PC-3 (cell line): ENCODE measurements at regions not wholly inside any gene's neighbourhood (a gene's known extent, or its start where the extent isn't known, plus 50 kb on each side); places are given as distances from the start of the nearest gene placed in this dataset.

Experiments used
- ATAC-seq: fragments of 200-7000 bp; cut with Tn5 transposase; 2 replicates; pipeline ENCODE4 v1.9.1; 2020; ENCODE audit warnings: mild to moderate bottlenecking, moderate library complexity
- BruUV-seq: library from RNA; stranded (reverse); fragments of 400-500 nt; replicated peaks from 2 replicates; lab custom pipeline; 2021; lab: Mats Ljungman, UMichigan
- CTCF ChIA-PET: fragments of 300-600 bp; sonication (Branson Sonifier 250); formaldehyde crosslinking; loops from one replicate; lab custom pipeline; 2022; ENCODE audit warnings: antibody characterized with exemption; lab: Charles Lee
- POLR2A ChIA-PET: fragments of 300-600 bp; sonication (Branson Sonifier 250); formaldehyde crosslinking; loops from one replicate; lab custom pipeline; 2022; ENCODE audit warnings: antibody characterized with exemption; ENCODE audit not compliant: unreplicated experiment; lab: Charles Lee
- DNase-seq: peaks from one replicate; pipeline ENCODE4 v3.0.0-alpha.2; 2015
- H2AFZ ChIP-seq: fragments of 300-600 bp; sonication (generic); 2 replicates; pipeline ENCODE4 v1.6.0; 2016; ENCODE audit warnings: antibody characterized with exemption, low read length
- H3F3A ChIP-seq: fragments of 300-600 bp; sonication (generic); one replicate; pipeline ENCODE4 v1.6.0; 2017; ENCODE audit warnings: antibody characterized with exemption, low read length, control low read depth, mild to moderate bottlenecking; ENCODE audit not compliant: unreplicated experiment
- H3K27ac ChIP-seq: fragments of 300-600 bp; sonication (generic); 2 replicates; pipeline ENCODE4 v1.5.1; 2016; ENCODE audit warnings: mild to moderate bottlenecking, low read length
- H3K27me3 ChIP-seq: fragments of 300-600 bp; sonication (generic); 2 replicates; pipeline ENCODE4 v1.6.1; 2016; ENCODE audit warnings: low read length, mixed read lengths
- H3K36me3 ChIP-seq: fragments of 300-600 bp; sonication (generic); 2 replicates; pipeline ENCODE4 v1.6.1; 2016; ENCODE audit warnings: low read depth, mixed run types, low read length, mixed read lengths
- H3K4me1 ChIP-seq: fragments of 300-600 bp; sonication (generic); 2 replicates; pipeline ENCODE4 v1.5.1; 2016; ENCODE audit warnings: low read length; ENCODE audit not compliant: insufficient read depth
- H3K4me2 ChIP-seq: fragments of 300-600 bp; sonication (generic); 2 replicates; pipeline ENCODE4 v1.6.0; 2016; ENCODE audit warnings: low read length
- H3K4me3 ChIP-seq: fragments of 300-600 bp; sonication (generic); 2 replicates; pipeline ENCODE4 v1.5.1; 2016; ENCODE audit warnings: mild to moderate bottlenecking, low read length, mixed read lengths
- H3K79me2 ChIP-seq: fragments of 300-600 bp; sonication (generic); 2 replicates; pipeline ENCODE4 v1.6.1; 2017; ENCODE audit warnings: low read length, mixed read lengths
- H3K9ac ChIP-seq: fragments of 300-600 bp; sonication (generic); 2 replicates; pipeline ENCODE4 v1.6.0; 2016; ENCODE audit warnings: mild to moderate bottlenecking, low read length
- H3K9me2 ChIP-seq: fragments of 300-600 bp; sonication (generic); replicated peaks from 2 replicates; pipeline ENCODE4 v1.6.1; 2016; ENCODE audit warnings: mixed run types, low read length, mixed read lengths
- H3K9me3 ChIP-seq: fragments of 300-600 bp; sonication (generic); 2 replicates; pipeline ENCODE4 v1.6.1; 2016; ENCODE audit warnings: low read length, mixed read lengths
- H4K20me1 ChIP-seq: fragments of 300-600 bp; sonication (generic); 2 replicates; pipeline ENCODE4 v1.6.1; 2016; ENCODE audit warnings: low read length, mixed read lengths
- EZH2 ChIP-seq: fragments of 300-600 bp; sonication (generic); IDR thresholded peaks from one replicate; pipeline ENCODE4 v1.6.1; 2017; ENCODE audit warnings: antibody characterized with exemption, mild to moderate bottlenecking, low read length; ENCODE audit not compliant: unreplicated experiment
- EZH2phosphoT487 ChIP-seq: fragments of 300-600 bp; sonication (generic); IDR thresholded peaks from 2 replicates; pipeline ENCODE4 v1.6.1; 2018; ENCODE audit warnings: mild to moderate bottlenecking, antibody characterized with exemption, low read length, borderline replicate concordance
- intact Hi-C: fragments of 100-400 bp; cut with micrococcal nuclease; formaldehyde crosslinking; loops from 2 replicates; pipeline ENCODE4 v1.9.0; 2023
- TF ChIP-seq, protein P1 (sequence below): fragments of 300-600 bp; sonication (generic); conservative IDR thresholded peaks from 2 replicates; pipeline ENCODE4 v1.5.1; 2017; ENCODE audit warnings: antibody characterized with exemption, low read depth, mild to moderate bottlenecking, low read length

DNA sequence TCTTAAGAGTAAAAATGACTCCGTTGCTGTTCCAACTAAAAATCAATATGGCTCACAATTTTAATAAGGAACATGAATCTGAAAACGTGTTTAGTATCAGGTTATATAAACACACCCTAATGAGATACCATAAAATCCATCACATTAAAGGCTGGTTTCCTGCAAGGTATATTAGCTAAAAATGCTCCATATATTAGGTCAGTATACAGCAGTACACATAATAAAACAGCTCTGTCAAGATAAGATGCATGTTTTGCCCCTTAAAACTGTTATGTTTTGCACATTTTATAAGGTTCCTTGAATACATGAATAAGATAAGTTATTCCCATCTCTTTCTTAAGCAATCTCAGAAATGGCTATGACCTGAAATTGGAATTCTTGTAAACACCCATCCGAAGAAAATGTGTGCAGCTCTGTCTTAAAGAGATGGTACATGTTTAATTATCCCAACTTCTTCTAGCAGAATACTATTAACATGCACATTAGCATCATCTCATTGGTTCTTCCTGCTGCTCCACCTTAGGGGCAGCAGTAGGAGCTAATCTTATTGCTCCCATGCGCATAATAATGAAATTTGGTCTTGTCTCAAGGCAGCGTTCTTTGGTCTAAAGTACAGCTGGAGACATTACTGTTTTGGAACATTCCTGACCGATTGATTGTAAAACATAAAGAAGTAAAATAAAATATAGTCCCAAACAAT is 836.1 kb upstream of the FANCL start:
- no peak overlapping the region for H3K4me3 ChIP-seq
- no peaks in the 10 kb centered on the region for H3K36me3 ChIP-seq
- H3K27me3 ChIP-seq: peaks cover 37% of the 10 kb centered on the region
- ATAC-seq (no peak), DNase-seq (no peak)
- ChIA-PET CTCF (interaction anchor here (0.6 kb wide), 1 partner anchor 1745 kb away, joined by 4 read pairs; no protein-coding TSS in a partner anchor), POLR2A (no interaction called here)
- H2AFZ ChIP-seq: no peak overlapping the region
- H3K9ac ChIP-seq: no peak overlapping the region
- H3K27ac ChIP-seq: no peak overlapping the region
- no peaks in the 10 kb centered on the region for H3F3A ChIP-seq
- no peaks in the 10 kb centered on the region for H3K9me2 ChIP-seq
- intact Hi-C loops: no loop called here
- H3K9me3 ChIP-seq: no peaks in the 10 kb centered on the region
- TF ChIP-seq EZH2: no peak
- TF ChIP-seq EZH2phosphoT487: no peak
- TF ChIP-seq, protein P1, sequence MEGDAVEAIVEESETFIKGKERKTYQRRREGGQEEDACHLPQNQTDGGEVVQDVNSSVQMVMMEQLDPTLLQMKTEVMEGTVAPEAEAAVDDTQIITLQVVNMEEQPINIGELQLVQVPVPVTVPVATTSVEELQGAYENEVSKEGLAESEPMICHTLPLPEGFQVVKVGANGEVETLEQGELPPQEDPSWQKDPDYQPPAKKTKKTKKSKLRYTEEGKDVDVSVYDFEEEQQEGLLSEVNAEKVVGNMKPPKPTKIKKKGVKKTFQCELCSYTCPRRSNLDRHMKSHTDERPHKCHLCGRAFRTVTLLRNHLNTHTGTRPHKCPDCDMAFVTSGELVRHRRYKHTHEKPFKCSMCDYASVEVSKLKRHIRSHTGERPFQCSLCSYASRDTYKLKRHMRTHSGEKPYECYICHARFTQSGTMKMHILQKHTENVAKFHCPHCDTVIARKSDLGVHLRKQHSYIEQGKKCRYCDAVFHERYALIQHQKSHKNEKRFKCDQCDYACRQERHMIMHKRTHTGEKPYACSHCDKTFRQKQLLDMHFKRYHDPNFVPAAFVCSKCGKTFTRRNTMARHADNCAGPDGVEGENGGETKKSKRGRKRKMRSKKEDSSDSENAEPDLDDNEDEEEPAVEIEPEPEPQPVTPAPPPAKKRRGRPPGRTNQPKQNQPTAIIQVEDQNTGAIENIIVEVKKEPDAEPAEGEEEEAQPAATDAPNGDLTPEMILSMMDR: no peak
- H3K79me2 ChIP-seq: no peaks in the 10 kb centered on the region
- H3K4me2 ChIP-seq: no peak overlapping the region
- BruUV-seq: no TSS peak
- H4K20me1 ChIP-seq: no peaks in the 10 kb centered on the region
- H3K4me1 ChIP-seq: no peaks in the 10 kb centered on the region

GRCh38 chr2:59076079-59076619 is 835.0 kb upstream of the FANCL start:
- intact Hi-C loops: no loop called here
- H3K4me3 ChIP-seq: no peak overlapping the region
- no peak overlapping the region for H3K4me2 ChIP-seq
- no peak overlapping the region for H3K27ac ChIP-seq
- ChIA-PET POLR2A (no interaction called here), CTCF (interaction anchor here (0.6 kb wide), 1 partner anchor 1746 kb away, joined by 4 read pairs; no protein-coding TSS in a partner anchor)
- H3F3A ChIP-seq: no peaks in the 10 kb centered on the region
- H3K4me1 ChIP-seq: no peaks in the 10 kb centered on the region
- no peak overlapping the region for H2AFZ ChIP-seq
- H3K36me3 ChIP-seq: no peaks in the 10 kb centered on the region
- no peaks in the 10 kb centered on the region for H3K9me2 ChIP-seq
- H3K27me3 ChIP-seq: peaks cover 37% of the 10 kb centered on the region
- TF ChIP-seq, protein P1: no peak
- TF ChIP-seq EZH2phosphoT487 (no peak), EZH2 (no peak)
- no peaks in the 10 kb centered on the region for H4K20me1 ChIP-seq
- no peaks in the 10 kb centered on the region for H3K79me2 ChIP-seq
- ATAC-seq (no peak), DNase-seq (no peak)
- no TSS peak for BruUV-seq
- H3K9ac ChIP-seq: no peak overlapping the region
- no peaks in the 10 kb centered on the region for H3K9me3 ChIP-seq

DNA sequence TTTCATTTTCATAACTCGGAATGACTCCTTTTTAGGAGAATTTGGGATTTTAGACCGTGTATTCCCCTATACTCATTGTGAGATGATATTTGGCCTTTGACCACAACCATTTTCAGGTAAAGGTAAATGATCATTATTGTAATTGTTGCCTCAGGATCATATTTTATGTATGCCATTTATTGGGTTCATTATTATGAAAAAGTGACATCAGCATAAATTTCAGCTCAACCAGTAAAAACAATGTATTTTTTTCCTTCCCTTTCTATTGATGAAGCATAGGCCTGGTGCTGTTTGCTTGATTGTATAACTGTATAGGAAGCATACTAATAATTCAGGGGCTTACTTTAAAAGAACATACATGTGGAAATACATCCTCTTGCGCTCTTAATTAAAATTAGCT is 832.9 kb upstream of the FANCL start:
- H3K79me2 ChIP-seq: no peaks in the 10 kb centered on the region
- no peak for DNase-seq
- H3K4me3 ChIP-seq: no peak overlapping the region
- CTCF ChIA-PET: no interaction called here
- H3K4me2 ChIP-seq: no peak overlapping the region
- H3K9me2 ChIP-seq: no peaks in the 10 kb centered on the region
- no TSS peak for BruUV-seq
- no peaks in the 10 kb centered on the region for H3K36me3 ChIP-seq
- H3K4me1 ChIP-seq: no peaks in the 10 kb centered on the region
- no peak for ATAC-seq
- H4K20me1 ChIP-seq: no peaks in the 10 kb centered on the region
- no peaks in the 10 kb centered on the region for H3F3A ChIP-seq
- H3K27me3 ChIP-seq: peaks cover 37% of the 10 kb centered on the region
- intact Hi-C loops: no loop called here
- H3K9ac ChIP-seq: no peak overlapping the region
- H3K27ac ChIP-seq: no peak overlapping the region
- no peak overlapping the region for H2AFZ ChIP-seq
- no peaks in the 10 kb centered on the region for H3K9me3 ChIP-seq
- no peak for TF ChIP-seq EZH2phosphoT487
- TF ChIP-seq, protein P1: no peak
- TF ChIP-seq EZH2: no peak
- POLR2A ChIA-PET: no interaction called here
